K562 (cell line): ENCODE measurements at regions not wholly inside any gene's neighbourhood (a gene's known extent, or its start where the extent isn't known, plus 50 kb on each side); places are given as distances from the start of the nearest gene placed in this dataset.
A peak's percentile ranks its signal among the peaks of the same experiment; 100 is the strongest.

ENCODE experiments used
- CBFA2T2 ChIP-seq: fragments of 450-650 bp; conservative IDR thresholded peaks from 2 replicates; pipeline ENCODE4 v1.6.1; 2017; ENCODE audit warnings: mild to moderate bottlenecking
- FOXK2 ChIP-seq, 2 experiments: fragments of 450-650 bp; IDR thresholded peaks in 1 of 2; conservative IDR thresholded peaks in 1 of 2; 2 replicates each; pipeline ENCODE4 v1.6.1; 2016; ENCODE audit warnings: low read depth in 2 of 2, mild to moderate bottlenecking in 1 of 2
- GMEB1 ChIP-seq: fragments of 250-450 bp; sonication (Bioruptor Pico); IDR thresholded peaks from 2 replicates; pipeline ENCODE4 v1.4.0; 2020; ENCODE audit warnings: mild to moderate bottlenecking
- HINFP ChIP-seq: fragments of 450-650 bp; conservative IDR thresholded peaks from 2 replicates; pipeline ENCODE4 v1.6.1; 2016; ENCODE audit warnings: missing genetic modification characterization, low read depth, mild to moderate bottlenecking, control low read depth, missing compliant biosample characterization
- MTA2 ChIP-seq: fragments of 450-650 bp; IDR thresholded peaks from 2 replicates; pipeline ENCODE4 v1.6.1; 2016; ENCODE audit warnings: low read depth
- ZNF239 ChIP-seq: fragments of 250-450 bp; sonication (Bioruptor Pico); IDR thresholded peaks from 2 replicates; pipeline ENCODE4 v1.4.0; 2020; ENCODE audit warnings: mild to moderate bottlenecking
- ZNF76 ChIP-seq: fragments of 250-450 bp; sonication (Bioruptor Pico); IDR thresholded peaks from 2 replicates; pipeline ENCODE4 v1.4.0; 2020; ENCODE audit warnings: mild to moderate bottlenecking, moderate library complexity, borderline replicate concordance
- TF ChIP-seq, protein P1 (sequence below): fragments of 250-450 bp; sonication (Bioruptor Pico); IDR thresholded peaks from 2 replicates; pipeline ENCODE4 v1.8.0; 2021; ENCODE audit warnings: moderate library complexity, mild to moderate bottlenecking, inconsistent platforms
- TF ChIP-seq, protein P2 (sequence below): fragments of 250-450 bp; sonication (Bioruptor Pico); IDR thresholded peaks from 2 replicates; pipeline ENCODE4 v1.4.0; 2020; ENCODE audit warnings: mild to moderate bottlenecking, moderate library complexity

DNA sequence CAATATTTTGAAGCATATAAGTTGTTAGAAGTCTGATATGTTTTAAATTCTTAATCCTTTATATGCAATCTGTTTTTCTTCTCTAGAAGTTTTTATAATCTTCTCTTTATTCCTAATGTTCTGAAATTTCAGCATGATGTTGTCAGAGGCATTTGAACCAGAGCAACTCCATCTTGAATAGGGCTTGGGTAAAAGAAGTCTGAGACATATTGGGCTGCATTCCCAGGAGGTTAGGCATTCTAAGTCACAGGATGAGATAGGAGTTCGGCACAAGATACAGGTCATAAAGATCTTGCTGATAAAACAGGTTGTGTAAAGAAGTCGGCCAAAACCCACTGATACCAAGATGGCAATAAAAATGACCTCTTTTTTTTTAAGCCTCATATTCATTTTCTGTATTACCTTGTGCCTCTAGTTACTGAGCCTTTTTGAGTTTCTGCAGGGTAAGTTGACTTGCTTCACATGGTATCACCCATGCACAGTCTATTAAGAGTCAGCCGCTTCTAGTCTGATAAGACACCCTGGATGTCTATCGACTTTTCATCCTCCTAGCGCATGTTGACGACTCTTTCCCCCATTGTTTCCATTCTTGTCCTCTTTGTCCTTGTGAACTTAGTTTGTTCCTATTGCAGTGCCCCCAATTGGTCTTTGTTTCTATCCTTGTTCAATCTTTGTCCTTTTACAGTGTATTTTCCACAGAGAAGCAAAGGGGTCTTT, 80.8 kb upstream of the RNU6-1 start (continued):
- TF ChIP-seq ZNF76 (peak; percentile 90), CBFA2T2 (peak; percentile 25; the same call in 1 of the 2 replicates), FOXK2 (conservative IDR thresholded peaks at IDR 0.05 in 1 of 2, IDR thresholded peaks at IDR 0.05 in 1 of 2; ENCODE audit: low read depth in 2 of 2) (peak; percentile 52 to 55; a peak in 1 of 4 replicates), HINFP (peak; percentile 77), ZNF239 (peak; percentile 85), GMEB1 (CRISPR knock-in tag) (peak; percentile 63), MTA2 (peak; percentile 25; the same call in 1 of the 2 replicates)
- TF ChIP-seq, protein P1, sequence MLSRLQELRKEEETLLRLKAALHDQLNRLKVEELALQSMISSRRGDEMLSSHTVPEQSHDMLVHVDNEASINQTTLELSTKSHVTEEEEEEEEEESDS (CRISPR knock-in tag), result 0 out of 2 replicates have a peak, but pooled peaks have one; percentile 27
- TF ChIP-seq, protein P2, sequence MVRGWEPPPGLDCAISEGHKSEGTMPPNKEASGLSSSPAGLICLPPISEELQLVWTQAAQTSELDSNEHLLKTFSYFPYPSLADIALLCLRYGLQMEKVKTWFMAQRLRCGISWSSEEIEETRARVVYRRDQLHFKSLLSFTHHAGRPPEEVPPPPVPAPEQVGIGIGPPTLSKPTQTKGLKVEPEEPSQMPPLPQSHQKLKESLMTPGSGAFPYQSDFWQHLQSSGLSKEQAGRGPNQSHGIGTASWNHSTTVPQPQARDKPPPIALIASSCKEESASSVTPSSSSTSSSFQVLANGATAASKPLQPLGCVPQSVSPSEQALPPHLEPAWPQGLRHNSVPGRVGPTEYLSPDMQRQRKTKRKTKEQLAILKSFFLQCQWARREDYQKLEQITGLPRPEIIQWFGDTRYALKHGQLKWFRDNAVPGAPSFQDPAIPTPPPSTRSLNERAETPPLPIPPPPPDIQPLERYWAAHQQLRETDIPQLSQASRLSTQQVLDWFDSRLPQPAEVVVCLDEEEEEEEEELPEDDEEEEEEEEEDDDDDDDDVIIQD (CRISPR knock-in tag), result no peak
